IMR-90 (cell line): ENCODE measurements at regions not wholly inside any gene's neighbourhood (a gene's known extent, or its start where the extent isn't known, plus 50 kb on each side); places are given as distances from the start of the nearest gene placed in this dataset.
"Not testable (repeated sequence)": the region's sequence is repeated elsewhere in the genome, so short reads cannot be mapped to it uniquely, and the experiment has no call there.

Experiments
- ATAC-seq: fragments of 200-7000 bp; cut with Tn5 transposase; 2 replicates; pipeline ENCODE4 v1.9.1; 2020; ENCODE audit warnings: low read depth, mild to moderate bottlenecking, moderate library complexity
- BruUV-seq: library from RNA; stranded (reverse); fragments of 400-500 nt; replicated peaks from 2 replicates; lab custom pipeline; 2021; lab: Mats Ljungman, UMichigan
- CTCF ChIA-PET: fragments of 300-600 bp; formaldehyde crosslinking; extraction: SDS; loops from one replicate; lab custom pipeline; 2021; ENCODE audit warnings: antibody characterized with exemption; lab: Yijun Ruan, JAX
- POLR2A ChIA-PET: fragments of 300-600 bp; sonication (Branson Sonifier 250); formaldehyde crosslinking; loops from one replicate; lab custom pipeline; 2022; ENCODE audit warnings: antibody characterized with exemption; ENCODE audit not compliant: unreplicated experiment; lab: Charles Lee
- DNase-seq: peaks from one replicate; pipeline ENCODE4 v3.0.0; 2013
- H2AFZ ChIP-seq: replicated peaks from 2 replicates; pipeline ENCODE3; 2013; ENCODE audit warnings: low read length, mild to moderate bottlenecking; ENCODE audit not compliant: poor library complexity
- H2AK5ac ChIP-seq: 2 replicates; pipeline ENCODE4 v1.6.1; 2013; ENCODE audit warnings: low read depth, low read length, inconsistent platforms
- H2AK9ac ChIP-seq: replicated peaks from 2 replicates; pipeline ENCODE3; 2013; ENCODE audit warnings: mild to moderate bottlenecking, low read depth, low read length, moderate library complexity; ENCODE audit not compliant: poor library complexity
- H2BK120ac ChIP-seq: 2 replicates; pipeline ENCODE4 v1.6.1; 2013; ENCODE audit warnings: low read depth, low read length, inconsistent platforms
- H2BK15ac ChIP-seq: 3 replicates; pipeline ENCODE4 v1.6.1; 2013; ENCODE audit warnings: low read depth, low read length, inconsistent platforms
- H2BK20ac ChIP-seq: 2 replicates; pipeline ENCODE4 v1.6.1; 2013; ENCODE audit warnings: low read depth, mild to moderate bottlenecking, inconsistent platforms, low read length, moderate library complexity
- H2BK5ac ChIP-seq: 2 replicates; pipeline ENCODE4 v1.6.1; 2013; ENCODE audit warnings: mild to moderate bottlenecking, low read depth, low read length, inconsistent platforms; ENCODE audit not compliant: poor library complexity, severe bottlenecking
- H3K14ac ChIP-seq: replicated peaks from 2 replicates; pipeline ENCODE4 v1.6.1; 2013; ENCODE audit warnings: low read depth, low read length, inconsistent platforms
- H3K18ac ChIP-seq: 2 replicates; pipeline ENCODE4 v1.6.1; 2013; ENCODE audit warnings: low read depth, low read length, control low read depth
- H3K23ac ChIP-seq: 2 replicates; pipeline ENCODE4 v1.6.1; 2013; ENCODE audit warnings: low read depth, low read length, inconsistent platforms
- H3K27ac ChIP-seq: 2 replicates; pipeline ENCODE4 v1.5.1; 2013; ENCODE audit warnings: mild to moderate bottlenecking, control low read depth, low read length; ENCODE audit not compliant: insufficient read depth
- H3K27me3 ChIP-seq: 2 replicates; pipeline ENCODE4 v1.6.1; 2013; ENCODE audit warnings: low read length; ENCODE audit not compliant: control insufficient read depth, insufficient read depth
- H3K36me3 ChIP-seq: 2 replicates; pipeline ENCODE4 v1.6.1; 2013; ENCODE audit warnings: low read length, mixed read lengths; ENCODE audit not compliant: control insufficient read depth, insufficient read depth
- H3K4ac ChIP-seq: 2 replicates; pipeline ENCODE4 v1.6.1; 2013; ENCODE audit warnings: low read depth, low read length, inconsistent platforms
- H3K4me1 ChIP-seq: 2 replicates; pipeline ENCODE4 v1.6.1; 2013; ENCODE audit warnings: low read length, mixed read lengths; ENCODE audit not compliant: control insufficient read depth, insufficient read depth
- H3K4me2 ChIP-seq: 2 replicates; pipeline ENCODE4 v1.6.1; 2013; ENCODE audit warnings: low read depth, mild to moderate bottlenecking, control low read depth, low read length, moderate library complexity
- H3K4me3 ChIP-seq: 2 replicates; pipeline ENCODE4 v1.5.1; 2013; ENCODE audit warnings: low read depth, mild to moderate bottlenecking, control low read depth, low read length, moderate library complexity; ENCODE audit not compliant: insufficient read depth
- H3K56ac ChIP-seq: 2 replicates; pipeline ENCODE4 v1.6.1; 2013; ENCODE audit warnings: low read length, inconsistent platforms; ENCODE audit not compliant: insufficient read depth; ENCODE audit errors: extremely low read depth
- H3K79me1 ChIP-seq, 2 experiments: 2 replicates each; pipeline ENCODE4 v1.6.1; 2013; ENCODE audit warnings: low read length in 2 of 2, inconsistent platforms in 1 of 2, low read depth in 1 of 2
- H3K9ac ChIP-seq: 2 replicates; pipeline ENCODE4 v1.6.1; 2013; ENCODE audit warnings: low read depth, low read length, control low read depth
- H3K9me1 ChIP-seq: 2 replicates; pipeline ENCODE4 v1.6.1; 2013; ENCODE audit warnings: low read length, inconsistent platforms; ENCODE audit not compliant: insufficient read depth
- H3K9me3 ChIP-seq: 2 replicates; pipeline ENCODE4 v1.6.1; 2013; ENCODE audit warnings: low read length; ENCODE audit not compliant: control insufficient read depth, insufficient read depth
- H4K20me1 ChIP-seq: 2 replicates; pipeline ENCODE4 v1.6.1; 2013; ENCODE audit warnings: low read length, inconsistent platforms; ENCODE audit not compliant: insufficient read depth
- H4K5ac ChIP-seq: 2 replicates; pipeline ENCODE4 v1.6.1; 2013; ENCODE audit warnings: mild to moderate bottlenecking, low read depth, low read length, control low read depth
- H4K8ac ChIP-seq, 2 experiments: 2 replicates each; pipeline ENCODE4 v1.6.1; 2013; ENCODE audit warnings: low read depth in 2 of 2, low read length in 2 of 2, control low read depth in 1 of 2, inconsistent platforms in 1 of 2
- H4K91ac ChIP-seq: 2 replicates; pipeline ENCODE4 v1.6.1; 2013; ENCODE audit warnings: low read depth, low read length, inconsistent platforms; ENCODE audit not compliant: insufficient read depth
- BHLHE40 ChIP-seq: fragments of 150-350 bp; IDR thresholded peaks from 2 replicates; pipeline ENCODE4 v1.6.1; 2016; ENCODE audit warnings: mild to moderate bottlenecking, low read depth, low read length
- CHD1 ChIP-seq: IDR thresholded peaks from 2 replicates; pipeline ENCODE4 v1.6.1; 2012; ENCODE audit warnings: low read depth, low read length, improper control_type of control experiment
- WGBS, 2 experiments: methylation state at CpG; one replicate each; pipeline versions ENCODE4 v1.1.5 to v1.1.7; 2013; ENCODE audit warnings: missing lambda C conversion rate in 2 of 2; ENCODE audit not compliant: insufficient read length in 1 of 2; ENCODE audit errors: extremely low coverage in 2 of 2; 5-methylcytosine and 5-hydroxymethylcytosine counted together
- dilution Hi-C: fragments of 300-500 bp; cut with HindIII; formaldehyde crosslinking; loops from one replicate; pipeline ENCODE4 v1.14.3; 2018; ENCODE audit warnings: low sequenced_read_pairs; ENCODE audit not compliant: unreplicated experiment
- in situ Hi-C: fragments of 300-500 bp; cut with MboI; formaldehyde crosslinking; loops from 3 replicates; pipeline ENCODE4 v1.14.3; 2019; ENCODE audit warnings: low sequenced_read_pairs, inconsistent platforms, mixed read lengths
- intact Hi-C: fragments of 100-400 bp; cut with micrococcal nuclease; formaldehyde crosslinking; loops from 2 replicates; pipeline ENCODE4 v1.10.0; 2022

DNA sequence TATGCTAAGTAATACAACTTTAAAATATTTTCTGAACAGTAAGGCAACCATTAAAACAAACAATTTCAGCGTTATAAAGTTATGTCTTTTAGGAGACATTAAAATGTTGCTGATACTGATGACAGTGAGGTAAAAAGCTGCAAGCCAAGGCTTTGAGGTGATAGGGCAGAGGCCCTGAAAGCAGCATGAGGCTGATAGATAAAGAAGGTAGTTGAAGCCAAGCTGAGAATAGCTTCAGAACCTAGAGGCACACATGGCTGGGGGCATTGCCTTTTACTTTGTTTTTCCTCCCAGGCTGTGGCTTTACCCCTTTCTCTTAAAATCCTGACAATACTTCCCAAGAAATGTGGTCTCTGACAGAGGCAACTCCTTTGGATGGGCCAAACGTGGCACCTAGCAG lies 149.0 kb upstream of the WWC1 start:
- H4K5ac ChIP-seq, result no peak overlapping the region
- no peak overlapping the region for H3K14ac ChIP-seq
- no peak overlapping the region for H3K4me3 ChIP-seq
- no peak overlapping the region for H3K18ac ChIP-seq
- H3K9me1 ChIP-seq, result no peaks in the 10 kb centered on the region
- no peak overlapping the region for H2BK5ac ChIP-seq
- no peak overlapping the region for H3K4ac ChIP-seq
- ATAC-seq (no peak), DNase-seq (no peak)
- no peak overlapping the region for H2BK120ac ChIP-seq
- no peak overlapping the region for H2AK5ac ChIP-seq
- no peak overlapping the region for H2AK9ac ChIP-seq
- no peak overlapping the region for H2BK20ac ChIP-seq
- no peak overlapping the region for H4K91ac ChIP-seq
- no peaks in the 10 kb centered on the region for H3K4me1 ChIP-seq
- H3K4me2 ChIP-seq, result no peak overlapping the region
- no peaks in the 10 kb centered on the region for H3K36me3 ChIP-seq
- BruUV-seq, result no TSS peak
- H3K9me3 ChIP-seq, result no peaks in the 10 kb centered on the region
- dilution Hi-C loops (no loop called here), in situ Hi-C loops (no loop called here), intact Hi-C loops (no loop called here)
- ChIA-PET CTCF (no interaction called here), POLR2A (no interaction called here)
- TF ChIP-seq CHD1 (no peak), BHLHE40 (no peak)
- WGBS, 2 experiments, result no CpG with 5 or more reads among the region's 2 CpGs
- H3K9ac ChIP-seq, result no peak overlapping the region
- no peaks in the 10 kb centered on the region for H3K27me3 ChIP-seq
- no peaks in the 10 kb centered on the region for H3K79me1 ChIP-seq
- H3K56ac ChIP-seq, result no peak overlapping the region
- no peak overlapping the region for H2AFZ ChIP-seq
- H4K8ac ChIP-seq, result no peak overlapping the region
- no peak overlapping the region for H3K27ac ChIP-seq
- no peak overlapping the region for H3K23ac ChIP-seq
- H4K20me1 ChIP-seq, result no peaks in the 10 kb centered on the region
- no peak overlapping the region for H2BK15ac ChIP-seq

DNA sequence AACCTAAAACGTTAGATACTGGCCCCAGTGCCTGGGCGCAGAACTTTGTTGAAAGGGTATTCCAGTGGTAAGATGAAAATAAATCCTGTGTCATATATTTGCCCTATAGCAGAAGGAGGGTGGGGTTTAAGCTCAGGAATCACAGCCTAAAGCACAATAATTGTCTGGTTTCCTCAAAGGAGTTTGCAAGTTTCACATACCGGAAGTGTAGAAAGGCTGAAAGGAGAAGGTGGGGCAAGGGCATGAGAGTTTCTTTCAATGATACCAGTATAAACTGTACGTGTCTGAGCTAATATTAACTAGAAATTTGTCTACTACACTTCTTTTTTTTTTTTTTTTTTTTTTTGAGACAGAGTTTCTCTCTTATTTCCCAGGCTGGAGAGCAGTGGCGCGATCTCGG lies 147.9 kb upstream of the WWC1 start:
- dilution Hi-C loops, BruUV-seq, H4K91ac ChIP-seq, H4K20me1 ChIP-seq, H2BK15ac ChIP-seq, POLR2A ChIA-PET, H3K27me3 ChIP-seq, CTCF ChIA-PET, H3K9me1 ChIP-seq, H3K4me3 ChIP-seq, H3K36me3 ChIP-seq, H3K14ac ChIP-seq, ATAC-seq, H4K5ac ChIP-seq, H3K4me2 ChIP-seq, H3K4ac ChIP-seq, H3K23ac ChIP-seq, H3K27ac ChIP-seq, H3K18ac ChIP-seq, H2BK5ac ChIP-seq, H2AFZ ChIP-seq, H3K79me1 ChIP-seq, DNase-seq, H2BK120ac ChIP-seq, H4K8ac ChIP-seq, H3K9ac ChIP-seq, H3K56ac ChIP-seq, H2BK20ac ChIP-seq, intact Hi-C loops, H3K9me3 ChIP-seq, H2AK9ac ChIP-seq, in situ Hi-C loops, H2AK5ac ChIP-seq, H3K4me1 ChIP-seq: not testable (repeated sequence)
- WGBS, 2 experiments, result no CpG with 5 or more reads among the region's 7 CpGs
